ENCODE measurements at regions not wholly inside any gene's neighbourhood (a gene's known extent, or its start where the extent isn't known, plus 50 kb on each side); places are given as distances from the start of the nearest gene placed in this dataset.

GRCh38 chr2:176614049-176614448, 344.8 kb downstream of the MTX2 start:
- no peak for DNase-seq

DNA sequence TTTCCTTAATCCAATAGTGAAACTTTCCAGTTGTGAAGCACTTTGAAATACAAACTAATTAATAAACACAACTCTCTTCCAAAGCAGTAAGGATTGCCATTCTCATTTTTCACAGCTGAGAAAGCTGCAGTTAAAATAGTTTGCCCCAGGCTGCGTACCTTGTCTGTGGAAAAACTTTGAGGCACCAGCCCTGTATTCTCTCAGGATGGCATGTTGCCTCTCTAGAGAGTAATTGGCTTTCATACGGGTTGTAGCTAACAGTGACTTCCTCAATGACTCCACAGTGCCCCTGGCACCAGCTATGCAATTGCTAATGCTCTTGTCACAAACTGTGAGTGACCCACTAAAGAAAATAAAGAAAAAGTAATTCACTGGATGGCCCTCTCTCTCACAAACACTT, 345.7 kb downstream of the MTX2 start:
- DNase-seq, result no peak

GRCh38 chr2:176619504-176619903, 350.3 kb downstream of the MTX2 start:
- DNase-seq, result no peak

GRCh38 chr2:176621350-176621749, 352.1 kb downstream of the MTX2 start:
- no peak for DNase-seq

GRCh38 chr2:176622792-176623191, 353.6 kb downstream of the MTX2 start:
- no peak for DNase-seq

DNA sequence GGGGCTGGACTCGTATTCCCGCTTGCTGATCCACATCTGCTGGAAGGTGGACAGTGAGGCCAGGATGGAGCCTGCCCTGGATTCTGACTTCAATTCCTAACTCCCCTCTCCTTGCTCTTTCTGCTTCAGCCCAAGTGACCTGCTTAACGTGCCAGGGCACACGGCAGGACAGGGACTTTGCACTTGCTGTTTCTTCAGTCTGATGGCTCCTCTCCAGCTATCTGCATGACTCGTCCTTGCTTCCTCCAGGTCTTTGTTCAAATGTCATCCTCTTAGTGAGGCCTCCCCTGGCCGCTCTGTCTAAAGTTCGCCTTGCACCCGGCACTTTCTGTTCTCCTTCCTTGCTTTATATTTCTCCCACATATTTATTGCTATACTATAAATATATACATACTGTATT, 357.6 kb downstream of the MTX2 start:
- DNase-seq, result no peak

DNA sequence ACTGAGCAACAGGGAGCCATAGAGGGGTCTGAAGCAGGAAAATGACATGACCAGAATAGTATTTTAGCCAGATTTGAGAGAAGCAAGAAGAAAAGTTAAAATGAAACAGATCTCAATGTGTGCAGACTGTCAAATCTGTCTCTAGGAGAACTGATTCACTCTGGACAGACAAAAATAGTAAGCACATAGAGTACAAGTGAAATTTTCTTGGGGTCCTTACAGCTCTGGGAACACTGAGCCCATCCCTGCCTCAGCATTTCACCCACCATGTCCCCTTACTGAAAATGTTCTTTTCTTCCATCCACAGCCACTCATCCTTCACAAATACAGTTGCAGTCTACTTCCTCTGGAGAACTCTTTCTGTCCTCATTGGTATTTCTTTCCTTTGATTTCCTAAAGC, 359.2 kb downstream of the MTX2 start:
- no peak for DNase-seq

DNA sequence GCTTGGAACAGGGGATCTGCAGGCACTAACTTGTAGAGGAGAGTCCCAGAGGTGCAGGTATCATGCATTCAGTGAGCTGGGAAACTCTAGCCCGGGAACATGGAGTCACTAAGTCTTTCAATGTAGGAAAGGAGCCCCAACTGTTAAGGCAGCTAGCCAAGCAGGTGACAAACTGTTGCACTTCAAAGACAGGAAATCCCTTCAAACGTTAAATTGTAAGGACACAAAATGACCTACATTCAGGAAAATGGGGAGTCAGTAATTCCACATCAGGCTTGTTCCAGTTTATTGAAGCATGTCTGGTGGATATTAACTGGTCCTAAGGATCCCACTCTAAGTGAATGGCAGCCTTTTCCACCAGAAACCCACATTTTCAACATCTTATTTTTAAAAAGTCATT, 364.5 kb downstream of the MTX2 start:
- DNase-seq, result no peak

DNA sequence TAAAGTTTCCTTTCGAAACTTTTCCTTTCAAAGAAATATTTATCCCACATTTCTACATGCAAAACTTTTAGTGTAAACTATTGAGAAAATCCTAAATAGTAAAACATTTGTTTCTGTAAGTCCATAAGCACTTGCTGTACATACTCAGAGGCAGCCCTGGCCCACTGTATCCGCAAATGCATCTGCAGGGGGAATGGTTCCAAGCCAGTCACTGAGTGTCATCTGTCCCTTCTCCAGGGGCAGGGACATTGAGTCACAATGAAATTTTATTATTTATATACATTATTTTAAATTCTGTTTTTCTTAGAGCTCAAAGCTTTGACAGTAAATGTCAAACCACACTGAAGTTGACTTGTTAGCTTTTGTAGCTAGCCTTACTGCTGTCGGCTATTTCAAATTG, 367.2 kb downstream of the MTX2 start:
- no peak for DNase-seq

GRCh38 chr2:176637142-176637485, 367.9 kb downstream of the MTX2 start:
- DNase-seq, result no peak

DNA sequence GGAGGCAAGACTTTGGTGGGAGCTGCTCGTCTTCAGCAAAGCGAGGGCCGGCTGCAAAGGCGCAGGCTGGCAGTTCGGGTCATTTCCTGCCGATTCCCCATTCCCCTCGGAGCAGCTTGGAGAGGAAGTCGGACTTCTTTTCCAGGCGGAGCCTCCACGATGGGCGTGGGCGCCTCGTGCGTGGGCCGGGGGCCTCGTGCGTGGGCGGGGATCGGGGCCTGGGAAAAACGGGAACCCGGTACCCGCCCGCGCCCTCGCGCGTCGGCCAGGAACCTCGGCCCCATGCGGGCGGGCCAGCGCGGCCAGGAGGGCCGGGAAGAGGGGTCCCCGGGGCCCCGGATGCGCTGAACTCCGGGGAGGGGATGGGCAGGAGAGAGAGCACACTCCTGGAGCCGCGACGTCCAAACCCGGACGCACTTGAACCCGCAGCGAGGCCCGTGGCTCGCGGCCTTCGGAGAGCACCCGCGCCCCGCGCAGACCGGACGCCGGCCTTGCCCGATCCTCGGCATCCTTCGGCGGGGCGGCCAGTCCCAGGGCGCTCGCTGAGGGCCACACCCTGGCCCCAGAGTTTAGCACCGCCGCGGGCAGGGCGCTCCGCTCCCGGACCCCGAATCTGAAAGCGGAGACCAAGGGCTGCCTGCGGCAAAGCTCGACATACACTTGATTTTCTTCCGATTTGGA, 368.4 kb downstream of the MTX2 start:
- no peak for DNase-seq

- peak; percentile 36 for DNase-seq
Observed at GRCh38 chr2:176638167-176639015, 369.1 kb downstream of the MTX2 start.

GRCh38 chr2:176639016-176639343, 369.7 kb downstream of the MTX2 start:
- DNase-seq, result no peak

DNA sequence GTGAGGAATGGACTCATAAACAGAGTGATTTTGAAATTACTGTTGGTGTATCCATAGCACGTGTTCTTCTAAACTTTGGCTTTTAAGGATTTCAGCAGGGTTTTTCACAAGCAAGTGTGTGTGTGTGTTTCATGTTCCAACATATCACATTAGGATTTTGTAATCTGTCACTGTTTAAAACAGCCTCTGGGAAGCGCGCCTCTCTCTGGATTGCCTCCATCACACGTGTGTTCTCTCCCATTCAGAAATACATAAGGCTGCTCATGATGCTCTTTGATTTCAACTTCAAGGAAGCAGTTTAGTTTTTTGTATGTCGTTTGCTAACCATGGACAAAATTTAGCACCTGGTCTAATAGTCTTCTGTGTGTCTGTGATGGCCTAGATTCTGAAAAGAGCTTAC, 370.4 kb downstream of the MTX2 start:
- DNase-seq, result no peak

- no peak for DNase-seq
Observed at GRCh38 chr2:176641436-176641835, 372.2 kb downstream of the MTX2 start.

DNA sequence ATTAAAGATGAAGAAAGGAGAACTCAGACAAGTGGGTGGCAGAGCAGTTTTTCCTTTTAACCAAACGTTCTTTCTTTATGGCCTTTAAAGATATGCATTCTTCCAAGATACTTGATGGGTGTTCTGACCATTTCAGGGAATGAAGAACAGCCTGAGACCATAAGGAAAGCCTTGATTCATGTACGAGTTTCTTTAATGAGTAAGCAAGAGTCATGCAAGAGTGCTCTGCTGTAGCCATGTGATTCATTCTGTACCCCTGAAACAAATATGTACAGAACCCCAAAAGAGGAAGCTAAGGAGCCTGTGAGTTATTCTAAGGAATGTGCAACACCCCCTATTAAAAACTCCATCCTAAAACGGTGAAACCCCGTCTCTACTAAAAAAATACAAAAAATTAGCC, 372.8 kb downstream of the MTX2 start:
- DNase-seq, result no peak

GRCh38 chr2:176643646-176644045, 374.4 kb downstream of the MTX2 start:
- no peak for DNase-seq

GRCh38 chr2:176645494-176645893, 376.3 kb downstream of the MTX2 start:
- DNase-seq, result no peak

- no peak for DNase-seq
Observed at GRCh38 chr2:176646033-176646615, 376.9 kb downstream of the MTX2 start.

DNA sequence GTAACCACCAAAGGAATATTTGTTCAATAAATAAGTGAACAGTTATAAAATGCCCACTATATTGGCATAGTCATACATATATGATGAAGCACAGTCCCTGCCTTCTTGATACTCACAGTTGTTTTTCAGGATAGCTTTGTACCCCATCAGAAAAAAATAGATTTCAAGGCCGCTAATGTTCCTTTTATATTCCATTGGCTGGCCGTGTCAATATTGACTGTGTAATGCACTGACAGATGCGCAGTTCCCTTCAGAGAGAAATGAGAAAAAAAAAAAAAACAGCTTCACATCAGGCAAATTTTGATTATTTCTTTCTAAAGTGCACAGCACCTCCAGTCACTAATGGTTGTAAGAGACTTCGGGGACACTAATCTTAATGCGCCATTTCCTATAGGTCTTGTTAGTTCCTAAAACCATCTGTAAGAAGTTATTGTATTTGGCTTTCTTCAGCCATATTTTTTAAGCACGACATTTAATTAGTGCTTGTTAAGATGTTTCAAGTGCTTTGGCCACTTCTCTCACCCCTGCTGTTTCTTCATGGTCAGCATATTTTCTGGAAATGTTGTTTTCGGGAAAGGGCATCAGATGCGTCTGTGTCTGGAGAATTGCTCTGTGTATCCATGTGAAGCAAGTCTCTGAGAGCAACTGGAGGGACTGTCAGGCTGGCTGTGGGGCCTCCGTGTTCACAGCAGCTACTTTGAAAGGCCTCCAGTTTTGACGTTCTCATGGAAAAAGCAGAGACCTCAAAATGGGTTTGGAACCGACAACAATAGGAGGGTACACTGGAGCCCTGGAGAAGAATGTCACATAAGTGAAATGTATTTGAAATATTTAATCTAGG, 378.3 kb downstream of the MTX2 start:
- no peak for DNase-seq

DNA sequence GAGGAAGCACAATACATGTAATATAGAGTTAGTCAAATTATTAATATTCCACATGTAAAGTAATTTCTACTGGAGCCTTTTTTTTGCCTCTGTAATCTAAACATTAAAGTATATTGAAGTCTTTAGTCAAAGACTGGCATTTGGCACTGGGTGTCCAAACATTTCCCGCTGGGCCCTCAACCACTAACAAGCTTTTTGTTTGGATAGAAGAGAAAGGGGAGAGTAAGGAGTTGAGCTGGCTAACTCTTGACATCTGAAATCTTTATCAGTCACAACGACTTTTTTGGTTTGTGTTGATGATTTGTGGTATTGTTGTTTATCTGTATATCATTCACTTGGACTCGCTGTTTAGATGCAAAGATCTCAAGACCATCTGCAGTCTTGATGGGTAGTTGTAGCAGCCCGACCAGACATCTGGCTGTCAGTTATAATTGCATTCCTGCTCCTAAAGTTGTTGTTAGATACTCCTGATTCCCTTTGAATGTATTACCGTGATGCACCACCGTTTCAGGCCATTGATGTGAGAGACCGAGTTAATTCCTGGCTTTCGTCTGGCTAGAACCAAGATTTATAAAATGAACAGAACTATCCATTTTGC, 379.6 kb downstream of the MTX2 start:
- no peak for DNase-seq

- no peak for DNase-seq
Observed at GRCh38 chr2:176650104-176650837, 381.0 kb downstream of the MTX2 start.
